ENCODE measurements at regions not wholly inside any gene's neighbourhood (a gene's known extent, or its start where the extent isn't known, plus 50 kb on each side); places are given as distances from the start of the nearest gene placed in this dataset.

GRCh38 chr6:167674486-167674885, 152.2 kb upstream of the AFDN start:
- no peak for TF ChIP-seq CTCF (IDR thresholded peaks at IDR 0.05)
- no peak for TF ChIP-seq POLR2A (IDR thresholded peaks at IDR 0.05)

All from thyroid gland (tissue), 4 donors.